ENCODE measurements at regions not wholly inside any gene's neighbourhood (a gene's known extent, or its start where the extent isn't known, plus 50 kb on each side); places are given as distances from the start of the nearest gene placed in this dataset.

DNA sequence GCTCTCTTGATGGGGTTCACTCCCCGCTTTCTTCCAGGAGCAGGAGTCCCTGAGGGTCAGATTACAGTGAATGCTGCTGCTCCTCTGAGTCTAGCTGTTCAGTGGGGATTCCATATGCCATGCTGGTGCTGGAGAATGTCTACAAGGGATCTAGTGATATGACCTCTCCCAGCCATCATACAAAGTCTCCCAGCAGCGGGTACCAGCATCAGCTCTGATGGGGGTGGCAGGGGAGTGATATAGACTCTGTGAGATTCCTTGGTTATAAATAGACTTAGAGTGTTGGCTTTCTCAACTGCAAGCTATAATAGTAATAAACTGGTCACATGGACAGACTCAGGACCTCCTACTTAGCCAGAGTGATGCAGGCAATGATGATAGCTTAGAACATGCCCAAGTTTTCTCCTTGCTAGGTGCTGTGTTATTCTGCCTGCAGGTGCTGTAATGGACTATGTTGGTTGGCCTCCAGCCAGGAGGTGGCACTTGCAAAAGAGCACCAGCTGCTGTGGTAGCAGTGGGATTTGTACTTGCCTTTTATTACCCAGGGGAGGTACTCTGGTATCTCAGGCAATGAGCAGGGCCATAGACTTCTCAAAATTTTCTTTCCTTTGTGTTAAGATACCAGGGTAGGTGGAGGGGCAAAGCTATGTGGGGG is 86.6 kb downstream of the XIST start:
- dilution Hi-C loops (cut with HindIII; ENCODE audit: low sequenced_read_pairs, unreplicated experiment): no loop called here
- H2AK5ac ChIP-seq (ENCODE audit: low read depth, low read length): no peak overlapping the region
- no TSS peak for BruUV-seq (replicated peaks)
- H3K4me1 ChIP-seq (ENCODE audit: control insufficient read depth, insufficient read depth, low read length): no peaks in the 10 kb centered on the region
- no peak for ATAC-seq (ENCODE audit: low read depth)
- H3K27me3 ChIP-seq (ENCODE audit: control insufficient read depth, insufficient read depth, low read length): peaks cover 27% of the 10 kb centered on the region
- no peaks in the 10 kb centered on the region for H3K79me1 ChIP-seq (ENCODE audit: low read depth in 1 of 2, low read length in 2 of 2)
- no peak overlapping the region for H2BK120ac ChIP-seq (ENCODE audit: low read depth, low read length)
- POLR2A ChIA-PET (ENCODE audit: unreplicated experiment): no interaction called here
- DNase-seq: no peak
- intact Hi-C loops (cut with micrococcal nuclease): no loop called here
- no peaks in the 10 kb centered on the region; the same call in 1 of the 2 replicates for H4K20me1 ChIP-seq (ENCODE audit: insufficient read depth, low read length)
- H2BK20ac ChIP-seq (ENCODE audit: low read depth, low read length): no peak overlapping the region
- no peak overlapping the region for H3K4me3 ChIP-seq (ENCODE audit: insufficient read depth, low read depth, low read length)
- no peak overlapping the region for H3K4ac ChIP-seq (ENCODE audit: low read depth, low read length)
- no peak overlapping the region for H4K91ac ChIP-seq (ENCODE audit: insufficient read depth, low read depth, low read length)
- H3K14ac ChIP-seq (replicated peaks; ENCODE audit: low read depth, low read length): no peak overlapping the region
- H3K27ac ChIP-seq (ENCODE audit: insufficient read depth, low read length): no peak overlapping the region
- no peak overlapping the region for H2AK9ac ChIP-seq (replicated peaks; ENCODE audit: low read depth, low read length, poor library complexity)
- H3K9me3 ChIP-seq (ENCODE audit: control insufficient read depth, insufficient read depth, low read length): no peaks in the 10 kb centered on the region
- H3K36me3 ChIP-seq (ENCODE audit: control insufficient read depth, insufficient read depth, low read length): no peaks in the 10 kb centered on the region
- H4K5ac ChIP-seq (ENCODE audit: low read depth, low read length): no peak overlapping the region
- no peak overlapping the region for H3K9ac ChIP-seq (ENCODE audit: low read depth, low read length)
- TF ChIP-seq, protein P1, sequence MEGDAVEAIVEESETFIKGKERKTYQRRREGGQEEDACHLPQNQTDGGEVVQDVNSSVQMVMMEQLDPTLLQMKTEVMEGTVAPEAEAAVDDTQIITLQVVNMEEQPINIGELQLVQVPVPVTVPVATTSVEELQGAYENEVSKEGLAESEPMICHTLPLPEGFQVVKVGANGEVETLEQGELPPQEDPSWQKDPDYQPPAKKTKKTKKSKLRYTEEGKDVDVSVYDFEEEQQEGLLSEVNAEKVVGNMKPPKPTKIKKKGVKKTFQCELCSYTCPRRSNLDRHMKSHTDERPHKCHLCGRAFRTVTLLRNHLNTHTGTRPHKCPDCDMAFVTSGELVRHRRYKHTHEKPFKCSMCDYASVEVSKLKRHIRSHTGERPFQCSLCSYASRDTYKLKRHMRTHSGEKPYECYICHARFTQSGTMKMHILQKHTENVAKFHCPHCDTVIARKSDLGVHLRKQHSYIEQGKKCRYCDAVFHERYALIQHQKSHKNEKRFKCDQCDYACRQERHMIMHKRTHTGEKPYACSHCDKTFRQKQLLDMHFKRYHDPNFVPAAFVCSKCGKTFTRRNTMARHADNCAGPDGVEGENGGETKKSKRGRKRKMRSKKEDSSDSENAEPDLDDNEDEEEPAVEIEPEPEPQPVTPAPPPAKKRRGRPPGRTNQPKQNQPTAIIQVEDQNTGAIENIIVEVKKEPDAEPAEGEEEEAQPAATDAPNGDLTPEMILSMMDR (conservative IDR thresholded peaks at IDR 0.05; ENCODE audit: low read depth, low read length): no peak
- TF ChIP-seq BHLHE40 (IDR thresholded peaks at IDR 0.05; ENCODE audit: low read depth, low read length): no peak
- TF ChIP-seq SMC3 (IDR thresholded peaks at IDR 0.05; ENCODE audit: low read depth, low read length): no peak
- no peak for TF ChIP-seq NFE2L2 (IDR thresholded peaks at IDR 0.05; ENCODE audit: low read depth, low read length)
- TF ChIP-seq CHD1 (IDR thresholded peaks at IDR 0.05; ENCODE audit: low read depth, low read length): no peak
- TF ChIP-seq RAD21 (IDR thresholded peaks at IDR 0.05; ENCODE audit: low read length): no peak
- TF ChIP-seq CEBPB (IDR thresholded peaks at IDR 0.05; ENCODE audit: low read depth, low read length): no peak
- no peak for TF ChIP-seq MAZ (IDR thresholded peaks at IDR 0.05; ENCODE audit: borderline replicate concordance, low read depth, low read length)
- no peak for TF ChIP-seq MAFK (IDR thresholded peaks at IDR 0.05; ENCODE audit: low read depth, low read length)
- TF ChIP-seq FOS (IDR thresholded peaks at IDR 0.05; ENCODE audit: low read depth, low read length): no peak
- no peak for TF ChIP-seq POLR2A (IDR thresholded peaks at IDR 0.05; ENCODE audit: low read depth, low read length)
- TF ChIP-seq RCOR1 (IDR thresholded peaks at IDR 0.05; ENCODE audit: insufficient replicate concordance, low read length): no peak
- no peak for TF ChIP-seq MXI1 (IDR thresholded peaks at IDR 0.05; ENCODE audit: borderline replicate concordance, low read depth, low read length)
- TF ChIP-seq, protein P2, sequence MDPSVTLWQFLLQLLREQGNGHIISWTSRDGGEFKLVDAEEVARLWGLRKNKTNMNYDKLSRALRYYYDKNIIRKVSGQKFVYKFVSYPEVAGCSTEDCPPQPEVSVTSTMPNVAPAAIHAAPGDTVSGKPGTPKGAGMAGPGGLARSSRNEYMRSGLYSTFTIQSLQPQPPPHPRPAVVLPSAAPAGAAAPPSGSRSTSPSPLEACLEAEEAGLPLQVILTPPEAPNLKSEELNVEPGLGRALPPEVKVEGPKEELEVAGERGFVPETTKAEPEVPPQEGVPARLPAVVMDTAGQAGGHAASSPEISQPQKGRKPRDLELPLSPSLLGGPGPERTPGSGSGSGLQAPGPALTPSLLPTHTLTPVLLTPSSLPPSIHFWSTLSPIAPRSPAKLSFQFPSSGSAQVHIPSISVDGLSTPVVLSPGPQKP (IDR thresholded peaks at IDR 0.05; ENCODE audit: borderline replicate concordance, low read depth, low read length): no peak
- no peak for TF ChIP-seq RFX5 (IDR thresholded peaks at IDR 0.05; ENCODE audit: low read depth, low read length)
- TF ChIP-seq, protein P3, sequence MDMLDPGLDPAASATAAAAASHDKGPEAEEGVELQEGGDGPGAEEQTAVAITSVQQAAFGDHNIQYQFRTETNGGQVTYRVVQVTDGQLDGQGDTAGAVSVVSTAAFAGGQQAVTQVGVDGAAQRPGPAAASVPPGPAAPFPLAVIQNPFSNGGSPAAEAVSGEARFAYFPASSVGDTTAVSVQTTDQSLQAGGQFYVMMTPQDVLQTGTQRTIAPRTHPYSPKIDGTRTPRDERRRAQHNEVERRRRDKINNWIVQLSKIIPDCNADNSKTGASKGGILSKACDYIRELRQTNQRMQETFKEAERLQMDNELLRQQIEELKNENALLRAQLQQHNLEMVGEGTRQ (IDR thresholded peaks at IDR 0.05; ENCODE audit: low read depth, low read length): no peak
- in situ Hi-C loops (cut with MboI; ENCODE audit: low sequenced_read_pairs): no loop called here
- no peak overlapping the region for H2BK15ac ChIP-seq (ENCODE audit: low read depth, low read length)
- H4K8ac ChIP-seq (ENCODE audit: low read depth in 2 of 2, low read length in 2 of 2): no peak overlapping the region
- WGBS, 2 experiments (ENCODE audit: extremely low coverage in 2 of 2, insufficient read length in 1 of 2): no CpG with 5 or more reads among the region's 2 CpGs
- no peak overlapping the region for H3K23ac ChIP-seq (ENCODE audit: low read depth, low read length)
- no peak overlapping the region for H3K18ac ChIP-seq (ENCODE audit: low read depth, low read length)
- no peak overlapping the region for H3K56ac ChIP-seq (ENCODE audit: extremely low read depth, insufficient read depth, low read length)
- H2AFZ ChIP-seq (replicated peaks; ENCODE audit: low read length, poor library complexity): no peak overlapping the region
- H3K9me1 ChIP-seq (ENCODE audit: insufficient read depth, low read length): no peaks in the 10 kb centered on the region
- H2BK5ac ChIP-seq (ENCODE audit: low read depth, low read length, poor library complexity, severe bottlenecking): no peak overlapping the region
- CTCF ChIA-PET: no interaction called here
- no peak overlapping the region for H3K4me2 ChIP-seq (ENCODE audit: low read depth, low read length)

Data from IMR-90 (cell line).